ENCODE measurements at regions not wholly inside any gene's neighbourhood (a gene's known extent, or its start where the extent isn't known, plus 50 kb on each side); places are given as distances from the start of the nearest gene placed in this dataset.

DNA sequence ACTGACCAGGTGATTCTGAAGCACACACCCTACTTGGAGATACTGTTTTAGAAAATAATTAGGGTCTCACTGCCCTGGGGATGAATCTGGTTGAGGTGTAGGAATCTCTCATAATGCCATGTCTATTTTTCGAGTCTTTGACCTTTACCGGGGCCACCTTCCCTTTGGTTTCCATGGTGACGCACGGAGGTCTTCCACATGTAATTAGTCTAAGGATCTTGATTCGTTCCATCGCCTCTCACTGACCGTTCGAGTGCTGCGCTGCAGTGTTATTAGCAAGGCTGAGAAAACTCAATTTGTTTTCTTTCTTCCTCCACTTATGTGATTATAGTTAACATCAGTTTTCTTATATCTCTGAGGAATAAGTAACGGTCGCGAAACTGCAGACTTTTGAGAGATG lies 144.3 kb upstream of the SPACA1 start:
- Histone ChIP-seq H3K27me3 (ENCODE audit: control insufficient read depth, insufficient read depth, low read length) (no peaks in the 10 kb centered on the region), H3K4me1 (ENCODE audit: control insufficient read depth, insufficient read depth, low read length) (no peaks in the 10 kb centered on the region), H3K9ac (ENCODE audit: low read length) (no peak overlapping the region), H3K36me3 (ENCODE audit: control insufficient read depth, insufficient read depth, low read length) (no peaks in the 10 kb centered on the region), H3K9me3 (ENCODE audit: control insufficient read depth, low read length) (no peaks in the 10 kb centered on the region), H3K4me3 (ENCODE audit: low read length) (no peak overlapping the region)

DNA sequence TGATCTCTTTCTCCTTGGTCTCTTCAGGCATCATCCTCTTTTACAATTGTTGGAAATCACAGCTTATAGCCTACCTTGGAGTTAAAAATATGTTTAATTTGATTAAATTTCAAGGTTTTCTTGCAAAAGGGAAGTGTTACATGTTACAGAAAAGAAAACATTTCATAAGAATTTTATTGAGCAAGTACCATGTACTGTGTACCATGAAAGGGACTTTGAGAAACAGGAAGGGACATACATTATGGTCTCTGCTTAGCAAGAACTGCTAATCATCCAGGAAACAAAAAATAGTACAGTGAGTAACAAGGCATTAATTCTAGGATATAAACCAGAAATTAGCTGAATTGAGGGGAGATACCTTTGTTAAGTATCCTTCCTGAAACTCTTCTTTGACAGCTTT lies 145.3 kb upstream of the SPACA1 start:
- no peaks in the 10 kb centered on the region for H3K4me1 ChIP-seq (ENCODE audit: control insufficient read depth, insufficient read depth, low read length)
- no peaks in the 10 kb centered on the region for H3K27me3 ChIP-seq (ENCODE audit: control insufficient read depth, insufficient read depth, low read length)
- H3K9ac ChIP-seq (ENCODE audit: low read length): no peak overlapping the region
- H3K4me3 ChIP-seq (ENCODE audit: low read length): no peak overlapping the region
- H3K9me3 ChIP-seq (ENCODE audit: control insufficient read depth, low read length): no peaks in the 10 kb centered on the region
- no peaks in the 10 kb centered on the region for H3K36me3 ChIP-seq (ENCODE audit: control insufficient read depth, insufficient read depth, low read length)

DNA sequence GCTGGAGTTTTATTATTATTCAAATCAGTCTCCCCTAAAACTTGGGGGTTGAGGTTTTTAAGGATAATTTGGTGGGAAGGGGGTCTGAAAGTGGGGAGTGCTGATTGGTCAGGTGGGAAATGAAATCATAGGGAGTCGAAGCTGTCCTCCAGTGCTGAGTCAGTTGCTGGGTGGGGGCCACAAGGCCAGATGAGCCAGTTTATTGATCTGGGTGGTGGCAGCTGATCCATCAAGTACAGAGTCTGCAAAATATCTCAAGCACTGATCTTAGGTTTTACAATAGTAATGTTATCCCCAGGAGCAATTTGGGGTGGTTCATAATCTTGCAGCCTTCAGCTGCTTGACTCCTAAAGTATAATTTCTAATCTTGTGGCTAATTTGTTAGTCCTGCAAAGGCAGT lies 146.0 kb upstream of the SPACA1 start:
- no peak overlapping the region for H3K9ac ChIP-seq (ENCODE audit: low read length)
- no peaks in the 10 kb centered on the region for H3K27me3 ChIP-seq (ENCODE audit: control insufficient read depth, insufficient read depth, low read length)
- no peaks in the 10 kb centered on the region for H3K36me3 ChIP-seq (ENCODE audit: control insufficient read depth, insufficient read depth, low read length)
- no peaks in the 10 kb centered on the region for H3K4me1 ChIP-seq (ENCODE audit: control insufficient read depth, insufficient read depth, low read length)
- no peak overlapping the region for H3K4me3 ChIP-seq (ENCODE audit: low read length)
- no peaks in the 10 kb centered on the region for H3K9me3 ChIP-seq (ENCODE audit: control insufficient read depth, low read length)

DNA sequence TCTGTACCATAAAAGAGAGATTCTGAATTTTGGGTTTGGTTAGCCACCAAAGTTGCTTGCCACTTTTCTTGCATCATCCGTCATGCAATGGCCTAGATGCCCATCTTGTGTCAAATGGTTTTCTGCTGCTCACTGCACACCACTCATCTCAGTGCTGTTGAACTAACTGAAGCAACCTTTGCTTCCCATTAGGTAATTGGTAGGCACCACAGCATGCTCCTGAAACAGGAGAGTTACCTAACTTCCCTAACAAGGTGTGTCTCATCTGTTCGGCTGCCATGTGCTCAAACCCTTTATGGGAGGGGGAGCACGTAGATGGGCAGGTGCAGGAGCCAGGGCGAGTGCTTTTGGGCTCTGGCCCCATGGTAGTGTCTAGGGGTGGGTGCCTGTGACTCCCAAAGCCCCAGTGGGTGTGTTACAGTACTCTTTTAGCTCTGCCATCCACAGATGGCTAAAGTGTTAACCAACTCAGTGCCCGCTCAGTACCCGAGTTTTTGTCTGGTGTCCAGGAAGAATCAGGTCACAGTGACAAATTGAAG lies 147.4 kb upstream of the SPACA1 start:
- Histone ChIP-seq H3K4me3 (ENCODE audit: low read length) (no peak overlapping the region), H3K36me3 (ENCODE audit: control insufficient read depth, insufficient read depth, low read length) (no peaks in the 10 kb centered on the region), H3K9me3 (ENCODE audit: control insufficient read depth, low read length) (no peaks in the 10 kb centered on the region), H3K9ac (ENCODE audit: low read length) (no peak overlapping the region), H3K4me1 (ENCODE audit: control insufficient read depth, insufficient read depth, low read length) (no peaks in the 10 kb centered on the region), H3K27me3 (ENCODE audit: control insufficient read depth, insufficient read depth, low read length) (no peaks in the 10 kb centered on the region)

DNA sequence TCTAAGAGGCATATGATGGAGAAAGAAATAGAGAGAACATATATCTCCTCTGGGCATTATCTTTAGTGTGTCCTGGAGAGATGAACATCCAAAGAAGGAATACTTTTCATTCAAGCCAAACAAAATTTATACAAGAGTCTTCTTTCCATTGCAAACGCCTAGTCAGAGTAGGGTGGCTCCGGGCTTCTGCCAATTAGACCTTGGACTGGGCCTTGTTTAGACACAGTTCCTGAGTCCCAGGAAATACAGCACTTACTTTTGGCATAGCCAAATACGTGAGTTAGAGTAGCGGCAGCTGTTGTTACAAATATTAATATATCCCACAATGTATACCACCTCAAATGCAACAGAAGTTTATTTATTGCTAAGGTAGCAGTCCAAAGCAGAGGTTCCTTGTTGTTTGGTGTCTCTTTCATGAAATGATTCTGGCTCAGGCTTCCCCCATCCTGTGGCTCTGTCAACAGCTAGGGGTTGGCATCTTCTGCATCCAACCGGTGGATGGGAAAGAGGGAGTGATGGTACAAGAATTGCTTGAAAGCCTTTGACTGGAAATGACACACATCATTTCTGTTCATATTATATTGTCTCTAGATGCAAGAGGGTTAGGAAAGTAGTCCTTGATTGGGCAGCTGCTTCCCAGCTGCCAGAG lies 148.0 kb upstream of the SPACA1 start:
- H3K4me3 ChIP-seq (ENCODE audit: low read length): no peak overlapping the region
- no peaks in the 10 kb centered on the region for H3K36me3 ChIP-seq (ENCODE audit: control insufficient read depth, insufficient read depth, low read length)
- no peak overlapping the region for H3K9ac ChIP-seq (ENCODE audit: low read length)
- H3K4me1 ChIP-seq (ENCODE audit: control insufficient read depth, insufficient read depth, low read length): no peaks in the 10 kb centered on the region
- no peaks in the 10 kb centered on the region for H3K27me3 ChIP-seq (ENCODE audit: control insufficient read depth, insufficient read depth, low read length)
- H3K9me3 ChIP-seq (ENCODE audit: control insufficient read depth, low read length): no peaks in the 10 kb centered on the region

DNA sequence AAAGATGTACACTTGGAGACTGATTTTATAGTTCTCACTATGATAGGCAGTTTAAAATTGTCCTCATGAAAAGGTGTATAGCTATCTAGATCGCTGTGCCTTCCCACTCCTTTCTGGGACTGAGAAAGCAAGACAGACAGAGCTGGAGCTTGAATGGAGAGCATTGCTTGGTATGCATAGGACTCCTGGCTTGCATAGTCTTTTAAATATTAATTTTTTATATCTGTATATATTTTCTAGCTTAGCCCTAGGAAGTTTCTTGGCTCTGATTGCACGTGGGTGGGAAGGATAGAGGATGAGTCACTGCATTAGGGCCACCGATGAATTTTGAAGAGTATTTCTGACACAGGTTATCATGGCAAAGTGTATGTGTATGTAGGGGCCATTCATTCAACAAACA lies 150.0 kb upstream of the SPACA1 start:
- no peaks in the 10 kb centered on the region for H3K36me3 ChIP-seq (ENCODE audit: control insufficient read depth, insufficient read depth, low read length)
- H3K9ac ChIP-seq (ENCODE audit: low read length): no peak overlapping the region
- H3K4me1 ChIP-seq (ENCODE audit: control insufficient read depth, insufficient read depth, low read length): no peaks in the 10 kb centered on the region
- no peaks in the 10 kb centered on the region for H3K27me3 ChIP-seq (ENCODE audit: control insufficient read depth, insufficient read depth, low read length)
- no peaks in the 10 kb centered on the region for H3K9me3 ChIP-seq (ENCODE audit: control insufficient read depth, low read length)
- no peak overlapping the region for H3K4me3 ChIP-seq (ENCODE audit: low read length)

DNA sequence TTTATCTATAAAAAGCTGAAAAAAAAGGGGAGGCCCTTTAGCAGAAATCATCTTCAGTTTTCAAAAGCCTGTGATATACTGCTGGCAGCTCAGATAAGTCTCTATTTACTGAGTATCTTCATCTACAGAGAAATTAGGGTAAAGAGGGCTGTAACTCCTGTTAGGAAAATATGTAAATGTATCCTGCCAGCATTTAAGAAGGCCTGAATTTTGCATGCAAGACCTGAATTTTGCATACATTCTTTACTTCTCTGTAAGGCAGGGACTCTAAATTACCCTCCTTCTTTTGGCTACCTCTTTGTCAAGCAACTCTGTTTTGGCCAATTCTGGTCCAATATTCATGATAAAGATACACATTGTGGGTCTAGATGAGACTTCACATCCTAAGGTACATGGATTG lies 150.6 kb upstream of the SPACA1 start:
- no peaks in the 10 kb centered on the region for H3K27me3 ChIP-seq (ENCODE audit: control insufficient read depth, insufficient read depth, low read length)
- H3K36me3 ChIP-seq (ENCODE audit: control insufficient read depth, insufficient read depth, low read length): no peaks in the 10 kb centered on the region
- no peak overlapping the region for H3K4me3 ChIP-seq (ENCODE audit: low read length)
- H3K9me3 ChIP-seq (ENCODE audit: control insufficient read depth, low read length): no peaks in the 10 kb centered on the region
- H3K9ac ChIP-seq (ENCODE audit: low read length): no peak overlapping the region
- no peaks in the 10 kb centered on the region for H3K4me1 ChIP-seq (ENCODE audit: control insufficient read depth, insufficient read depth, low read length)

DNA sequence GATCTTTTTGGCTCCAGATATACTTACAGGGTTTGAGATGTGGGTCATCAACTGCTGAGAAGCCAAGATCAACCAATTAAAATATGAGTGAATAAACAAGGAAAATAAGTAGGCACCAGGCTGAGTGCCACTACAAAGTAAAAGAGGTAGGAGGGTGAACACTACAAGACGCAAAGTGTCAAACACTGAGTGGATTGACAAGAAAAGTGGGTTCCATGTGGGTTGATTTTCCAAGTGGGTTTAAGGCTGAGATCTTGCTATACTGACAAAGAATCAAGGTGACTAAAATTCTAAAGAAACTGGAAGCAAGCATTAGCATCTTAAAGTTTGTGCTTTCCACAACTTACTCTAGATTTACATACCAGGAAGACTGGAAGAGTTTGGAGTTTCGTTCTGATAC lies 160.4 kb upstream of the SPACA1 start:
- no peaks in the 10 kb centered on the region for H3K4me1 ChIP-seq (ENCODE audit: control insufficient read depth, insufficient read depth, low read length)
- no peak overlapping the region for H3K4me3 ChIP-seq (ENCODE audit: low read length)
- no peaks in the 10 kb centered on the region for H3K9me3 ChIP-seq (ENCODE audit: control insufficient read depth, low read length)
- no peaks in the 10 kb centered on the region for H3K36me3 ChIP-seq (ENCODE audit: control insufficient read depth, insufficient read depth, low read length)
- no peak overlapping the region for H3K9ac ChIP-seq (ENCODE audit: low read length)
- no peaks in the 10 kb centered on the region for H3K27me3 ChIP-seq (ENCODE audit: control insufficient read depth, insufficient read depth, low read length)

DNA sequence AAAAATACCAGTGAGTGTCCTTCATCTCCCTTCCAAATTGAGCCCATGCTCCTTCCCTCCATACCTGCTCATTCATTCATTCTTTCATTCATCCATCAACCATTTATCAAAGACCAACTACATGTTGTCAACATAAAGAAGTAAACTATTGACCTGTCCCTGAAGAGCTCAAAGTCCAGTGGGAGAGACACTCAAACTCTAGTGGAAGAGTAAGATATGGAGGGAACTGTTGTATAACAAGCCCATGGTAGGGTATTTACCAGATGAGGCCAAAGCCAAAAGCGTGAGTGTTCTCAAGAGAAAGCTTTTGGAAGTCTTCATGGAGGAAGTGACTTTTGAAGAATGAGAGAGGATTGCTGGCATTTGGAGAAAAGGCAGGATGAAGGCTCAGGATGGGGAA lies 163.4 kb upstream of the SPACA1 start:
- Histone ChIP-seq H3K9me3 (ENCODE audit: control insufficient read depth, low read length) (no peaks in the 10 kb centered on the region), H3K9ac (ENCODE audit: low read length) (no peak overlapping the region), H3K27me3 (ENCODE audit: control insufficient read depth, insufficient read depth, low read length) (no peaks in the 10 kb centered on the region), H3K4me1 (ENCODE audit: control insufficient read depth, insufficient read depth, low read length) (no peaks in the 10 kb centered on the region), H3K36me3 (ENCODE audit: control insufficient read depth, insufficient read depth, low read length) (no peaks in the 10 kb centered on the region), H3K4me3 (ENCODE audit: low read length) (no peak overlapping the region)

DNA sequence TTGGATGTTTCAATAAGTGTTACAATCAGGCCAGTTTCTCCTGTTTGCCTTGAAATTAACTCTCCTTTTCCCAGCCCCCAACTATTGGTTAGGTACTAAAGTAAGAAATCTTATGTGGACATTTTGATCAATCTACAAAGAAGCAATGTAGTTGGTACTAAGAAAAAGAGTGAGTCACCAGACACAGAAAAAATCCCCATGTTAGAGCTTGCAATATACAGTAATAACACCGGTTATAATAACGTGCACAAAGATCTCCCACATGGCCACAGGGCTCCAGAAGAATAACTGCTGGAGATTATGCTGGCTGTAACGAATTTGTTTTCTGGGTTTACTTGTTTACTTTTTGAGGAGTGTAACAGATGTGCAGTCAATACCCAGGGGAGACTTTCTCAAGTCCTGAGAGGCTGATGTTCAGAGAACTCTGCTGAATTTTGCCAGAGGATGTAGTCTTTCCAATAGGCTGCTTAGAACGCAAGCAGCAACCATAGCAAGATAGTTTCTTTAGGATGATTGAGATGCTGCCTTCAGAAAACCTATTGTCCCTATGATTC lies 166.2 kb upstream of the SPACA1 start:
- Histone ChIP-seq H3K4me3 (ENCODE audit: low read length) (no peak overlapping the region), H3K9ac (ENCODE audit: low read length) (no peak overlapping the region), H3K36me3 (ENCODE audit: control insufficient read depth, insufficient read depth, low read length) (no peaks in the 10 kb centered on the region), H3K27me3 (ENCODE audit: control insufficient read depth, insufficient read depth, low read length) (no peaks in the 10 kb centered on the region), H3K9me3 (ENCODE audit: control insufficient read depth, low read length) (no peaks in the 10 kb centered on the region), H3K4me1 (ENCODE audit: control insufficient read depth, insufficient read depth, low read length) (no peaks in the 10 kb centered on the region)

DNA sequence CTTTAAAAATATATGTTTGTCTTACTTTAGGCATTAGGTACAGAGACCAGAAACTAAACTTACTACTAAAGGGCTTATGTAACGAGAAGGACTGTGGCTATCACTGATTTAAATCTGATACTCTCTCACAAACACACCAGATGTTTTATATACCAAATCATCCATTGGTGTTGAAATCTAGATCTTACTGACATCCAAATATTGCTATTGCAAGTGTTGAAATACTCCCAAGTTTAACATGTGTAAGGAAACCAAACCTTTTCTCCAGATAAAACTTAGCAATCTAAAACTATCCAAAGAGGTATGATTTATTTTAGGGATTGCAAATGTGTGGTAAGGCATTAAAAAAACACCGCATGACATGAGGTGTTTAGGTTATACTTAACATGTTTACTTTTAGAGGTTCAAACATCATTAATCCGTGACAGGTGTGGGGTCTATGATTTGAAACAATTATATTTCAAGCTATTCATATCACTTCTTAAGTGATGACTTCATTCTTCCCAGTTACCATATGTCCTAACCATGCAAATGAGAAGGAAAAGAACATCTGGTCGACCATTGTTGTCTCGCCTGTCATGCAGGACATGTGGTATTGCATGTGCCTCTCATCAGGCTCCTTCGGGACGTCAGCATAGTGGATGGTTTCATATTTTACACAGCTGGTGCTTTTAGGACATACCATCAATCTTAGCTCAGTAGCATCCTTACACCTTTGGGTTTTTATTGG lies 168.3 kb upstream of the SPACA1 start:
- H3K9me3 ChIP-seq (ENCODE audit: control insufficient read depth, low read length): no peaks in the 10 kb centered on the region
- H3K4me1 ChIP-seq (ENCODE audit: control insufficient read depth, insufficient read depth, low read length): no peaks in the 10 kb centered on the region
- H3K36me3 ChIP-seq (ENCODE audit: control insufficient read depth, insufficient read depth, low read length): no peaks in the 10 kb centered on the region
- no peak overlapping the region for H3K4me3 ChIP-seq (ENCODE audit: low read length)
- no peaks in the 10 kb centered on the region for H3K27me3 ChIP-seq (ENCODE audit: control insufficient read depth, insufficient read depth, low read length)
- no peak overlapping the region for H3K9ac ChIP-seq (ENCODE audit: low read length)

DNA sequence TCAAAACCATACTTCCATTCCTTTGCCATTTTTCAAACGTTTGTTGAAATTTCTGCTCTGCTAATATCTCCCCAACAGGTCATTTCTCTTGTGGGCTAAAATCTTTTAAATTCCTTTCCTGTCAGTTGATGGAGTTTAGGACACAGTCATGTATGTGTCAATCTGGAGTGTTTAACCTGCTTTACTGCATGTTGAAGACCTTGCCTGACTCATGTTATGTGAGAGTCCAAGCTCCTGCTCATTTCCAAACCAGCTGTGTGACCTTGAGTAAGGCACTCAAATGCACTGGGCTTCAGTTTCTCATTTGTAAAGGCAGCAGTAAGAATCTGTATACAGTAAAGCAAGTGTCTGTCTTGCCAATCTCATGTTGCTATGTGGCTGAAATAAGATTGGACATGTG lies 171.9 kb upstream of the SPACA1 start:
- H3K4me3 ChIP-seq (ENCODE audit: low read length): no peak overlapping the region
- H3K27me3 ChIP-seq (ENCODE audit: control insufficient read depth, insufficient read depth, low read length): no peaks in the 10 kb centered on the region
- no peak overlapping the region for H3K9ac ChIP-seq (ENCODE audit: low read length)
- H3K9me3 ChIP-seq (ENCODE audit: control insufficient read depth, low read length): no peaks in the 10 kb centered on the region
- no peaks in the 10 kb centered on the region for H3K4me1 ChIP-seq (ENCODE audit: control insufficient read depth, insufficient read depth, low read length)
- no peaks in the 10 kb centered on the region for H3K36me3 ChIP-seq (ENCODE audit: control insufficient read depth, insufficient read depth, low read length)
